Glutamatergic neuron (in vitro differentiated cells): ENCODE measurements at regions not wholly inside any gene's neighbourhood (a gene's known extent, or its start where the extent isn't known, plus 50 kb on each side); places are given as distances from the start of the nearest gene placed in this dataset.

ENCODE experiments used
- DNase-seq: peaks from one replicate; pipeline ENCODE4 v3.0.0; 2022
- H3K27ac Mint-ChIP-seq: one replicate; pipeline ENCODE4 v1.8.0; 2020; ENCODE audit warnings: mild to moderate bottlenecking, mixed read lengths, inconsistent platforms; ENCODE audit not compliant: unreplicated experiment
- H3K27me3 Mint-ChIP-seq: one replicate; pipeline ENCODE4 v1.8.0; 2020; ENCODE audit warnings: mild to moderate bottlenecking, moderate library complexity, mixed read lengths, inconsistent platforms; ENCODE audit not compliant: unreplicated experiment
- H3K36me3 Mint-ChIP-seq: one replicate; pipeline ENCODE4 v1.8.0; 2020; ENCODE audit warnings: mild to moderate bottlenecking, mixed read lengths, inconsistent platforms; ENCODE audit not compliant: unreplicated experiment
- H3K4me1 Mint-ChIP-seq: one replicate; pipeline ENCODE4 v1.8.0; 2020; ENCODE audit warnings: mild to moderate bottlenecking, low read depth, mixed read lengths, inconsistent platforms; ENCODE audit not compliant: unreplicated experiment
- H3K4me3 Mint-ChIP-seq: one replicate; pipeline ENCODE4 v1.8.0; 2020; ENCODE audit warnings: mild to moderate bottlenecking, mixed read lengths, inconsistent platforms; ENCODE audit not compliant: unreplicated experiment
- H3K9me3 Mint-ChIP-seq: one replicate; pipeline ENCODE4 v1.8.0; 2020; ENCODE audit warnings: mild to moderate bottlenecking, moderate library complexity, mixed read lengths, inconsistent platforms; ENCODE audit not compliant: unreplicated experiment
- CTCF ChIP-seq: fragments of 200-600 bp; sonication (generic); IDR thresholded peaks from one replicate; pipeline ENCODE4 v1.5.0; 2021; ENCODE audit not compliant: partially characterized antibody, unreplicated experiment

- Mint-ChIP-seq H3K27me3 (no peaks in the 10 kb centered on the region), H3K36me3 (no peaks in the 10 kb centered on the region), H3K4me1 (peaks cover 4% of the 10 kb centered on the region), H3K9me3 (no peaks in the 10 kb centered on the region), H3K27ac (no peak overlapping the region), H3K4me3 (no peak overlapping the region)
- no peak for TF ChIP-seq CTCF
- DNase-seq = no peak
Measured at GRCh38 chr20:22305381-22305780, 279.0 kb downstream of the FOXA2 start.

- no peak for DNase-seq
- H3K4me3 Mint-ChIP-seq = no peak overlapping the region
- no peaks in the 10 kb centered on the region for H3K36me3 Mint-ChIP-seq
- no peak for TF ChIP-seq CTCF
- H3K27me3 Mint-ChIP-seq = no peaks in the 10 kb centered on the region
- H3K9me3 Mint-ChIP-seq = no peaks in the 10 kb centered on the region
- no peak overlapping the region for H3K27ac Mint-ChIP-seq
- peaks cover 4% of the 10 kb centered on the region for H3K4me1 Mint-ChIP-seq
Measured at GRCh38 chr20:22303523-22303922, 280.8 kb downstream of the FOXA2 start.

GRCh38 chr20:22302039-22302438 is 282.3 kb downstream of the FOXA2 start:
- no peak for TF ChIP-seq CTCF
- DNase-seq = no peak
- H3K27ac Mint-ChIP-seq = no peak overlapping the region
- no peaks in the 10 kb centered on the region for H3K4me1 Mint-ChIP-seq
- no peaks in the 10 kb centered on the region for H3K9me3 Mint-ChIP-seq
- H3K36me3 Mint-ChIP-seq = no peaks in the 10 kb centered on the region
- no peaks in the 10 kb centered on the region for H3K27me3 Mint-ChIP-seq
- no peak overlapping the region for H3K4me3 Mint-ChIP-seq

- Mint-ChIP-seq H3K9me3 (peaks cover 3% of the 10 kb centered on the region), H3K27me3 (peaks cover 2% of the 10 kb centered on the region), H3K36me3 (no peaks in the 10 kb centered on the region), H3K4me3 (no peak overlapping the region), H3K27ac (no peak overlapping the region), H3K4me1 (no peaks in the 10 kb centered on the region)
- no peak for TF ChIP-seq CTCF
- DNase-seq = no peak
Measured at GRCh38 chr20:22293886-22294285, 290.5 kb downstream of the FOXA2 start.

- H3K27me3 Mint-ChIP-seq = peaks cover 7% of the 10 kb centered on the region
- no peak for DNase-seq
- no peaks in the 10 kb centered on the region for H3K36me3 Mint-ChIP-seq
- no peak for TF ChIP-seq CTCF
- H3K9me3 Mint-ChIP-seq = peaks cover under 1% of the 10 kb centered on the region
- no peak overlapping the region for H3K4me3 Mint-ChIP-seq
- H3K4me1 Mint-ChIP-seq = no peaks in the 10 kb centered on the region
- no peak overlapping the region for H3K27ac Mint-ChIP-seq
Measured at GRCh38 chr20:22289442-22289841, 294.9 kb downstream of the FOXA2 start.
